ENCODE measurements at regions not wholly inside any gene's neighbourhood (a gene's known extent, or its start where the extent isn't known, plus 50 kb on each side); places are given as distances from the start of the nearest gene placed in this dataset.

DNA sequence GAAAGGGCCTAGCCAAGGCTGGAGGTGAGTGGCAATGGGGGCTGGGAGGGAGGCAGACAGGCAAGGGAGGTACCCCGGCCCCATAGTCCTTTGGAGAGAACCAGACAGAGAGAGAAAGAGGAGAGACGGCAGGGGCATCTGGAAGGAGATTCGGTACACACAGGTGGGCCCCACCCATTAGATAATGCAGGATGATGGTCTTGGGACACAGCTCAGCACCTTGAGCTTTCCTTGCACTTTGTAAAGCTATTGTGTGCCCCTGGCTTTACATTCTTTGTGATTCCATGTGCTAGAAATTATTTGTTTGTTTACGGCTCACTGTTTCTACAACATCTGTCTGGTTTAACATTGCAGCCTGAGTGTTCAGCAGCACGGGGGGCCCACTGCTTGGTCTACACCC, 83.1 kb downstream of the CTAGE1 start:
- Histone ChIP-seq H3K27me3 (no peaks in the 10 kb centered on the region), H3K4me3 (no peak overlapping the region), H3K9me3 (no peaks in the 10 kb centered on the region), H3K4me1 (no peaks in the 10 kb centered on the region), H3K27ac (no peak overlapping the region), H3K36me3 (no peaks in the 10 kb centered on the region)
- DNase-seq (ENCODE audit: low spot score in 2 of 2), result no peak
- intact Hi-C loops (cut with DNase I; ENCODE audit: low total_unique reads), result no loop called here
- TF ChIP-seq POLR2A (IDR thresholded peaks at IDR 0.05) (no peak), CTCF (IDR thresholded peaks at IDR 0.05) (no peak), POLR2AphosphoS5 (IDR thresholded peaks at IDR 0.05) (no peak)

- DNase-seq (ENCODE audit: low spot score in 2 of 2), result no peak
- Histone ChIP-seq H3K36me3 (no peaks in the 10 kb centered on the region), H3K4me3 (no peak overlapping the region), H3K27me3 (no peaks in the 10 kb centered on the region), H3K27ac (no peak overlapping the region), H3K4me1 (no peaks in the 10 kb centered on the region), H3K9me3 (no peaks in the 10 kb centered on the region)
- no peak for TF ChIP-seq CTCF (IDR thresholded peaks at IDR 0.05)
- intact Hi-C loops (cut with DNase I; ENCODE audit: low total_unique reads), result no loop called here
Measured at GRCh38 chr18:22332590-22332989, 85.1 kb downstream of the CTAGE1 start.

DNA sequence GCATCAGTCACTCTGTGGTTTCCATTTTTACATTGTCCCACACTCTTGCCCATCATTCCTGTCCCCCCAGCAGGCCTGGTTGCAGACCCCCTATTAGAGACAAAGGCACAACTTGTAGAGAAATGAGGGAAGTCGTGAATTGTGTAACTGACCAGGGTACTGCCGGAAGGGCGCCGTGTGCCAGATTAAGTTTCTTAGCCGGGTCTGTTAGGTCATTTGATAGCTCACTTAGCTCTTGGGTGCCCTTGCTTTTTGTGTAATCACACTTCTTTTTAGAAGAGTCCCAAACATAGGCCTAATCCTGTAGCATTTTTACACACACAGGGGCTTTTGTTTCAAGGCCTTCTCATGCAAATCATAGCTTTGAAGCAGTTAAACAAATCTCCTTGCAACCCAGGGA, 87.2 kb downstream of the CTAGE1 start:
- DNase-seq (ENCODE audit: low spot score in 2 of 2), result no peak
- Histone ChIP-seq H3K4me1 (no peaks in the 10 kb centered on the region), H3K4me3 (no peak overlapping the region), H3K27me3 (no peaks in the 10 kb centered on the region), H3K9me3 (no peaks in the 10 kb centered on the region), H3K36me3 (no peaks in the 10 kb centered on the region), H3K27ac (no peak overlapping the region)
- intact Hi-C loops (cut with DNase I; ENCODE audit: low total_unique reads), result no loop called here
- TF ChIP-seq POLR2A (IDR thresholded peaks at IDR 0.05), result no peak
- no peak for TF ChIP-seq CTCF (IDR thresholded peaks at IDR 0.05)
- TF ChIP-seq POLR2AphosphoS5 (IDR thresholded peaks at IDR 0.05), result no peak

GRCh38 chr18:22325396-22325795, 92.3 kb downstream of the CTAGE1 start:
- H3K36me3 ChIP-seq, result no peaks in the 10 kb centered on the region
- DNase-seq (ENCODE audit: low spot score in 2 of 2), result no peak
- no peak overlapping the region for H3K27ac ChIP-seq
- H3K4me3 ChIP-seq, result no peak overlapping the region
- intact Hi-C loops (cut with DNase I; ENCODE audit: low total_unique reads), result no loop called here
- no peaks in the 10 kb centered on the region for H3K4me1 ChIP-seq
- H3K27me3 ChIP-seq, result no peaks in the 10 kb centered on the region
- no peaks in the 10 kb centered on the region for H3K9me3 ChIP-seq
- no peak for TF ChIP-seq POLR2A (IDR thresholded peaks at IDR 0.05)
- no peak for TF ChIP-seq POLR2AphosphoS5 (IDR thresholded peaks at IDR 0.05)
- TF ChIP-seq CTCF (IDR thresholded peaks at IDR 0.05), result no peak

DNA sequence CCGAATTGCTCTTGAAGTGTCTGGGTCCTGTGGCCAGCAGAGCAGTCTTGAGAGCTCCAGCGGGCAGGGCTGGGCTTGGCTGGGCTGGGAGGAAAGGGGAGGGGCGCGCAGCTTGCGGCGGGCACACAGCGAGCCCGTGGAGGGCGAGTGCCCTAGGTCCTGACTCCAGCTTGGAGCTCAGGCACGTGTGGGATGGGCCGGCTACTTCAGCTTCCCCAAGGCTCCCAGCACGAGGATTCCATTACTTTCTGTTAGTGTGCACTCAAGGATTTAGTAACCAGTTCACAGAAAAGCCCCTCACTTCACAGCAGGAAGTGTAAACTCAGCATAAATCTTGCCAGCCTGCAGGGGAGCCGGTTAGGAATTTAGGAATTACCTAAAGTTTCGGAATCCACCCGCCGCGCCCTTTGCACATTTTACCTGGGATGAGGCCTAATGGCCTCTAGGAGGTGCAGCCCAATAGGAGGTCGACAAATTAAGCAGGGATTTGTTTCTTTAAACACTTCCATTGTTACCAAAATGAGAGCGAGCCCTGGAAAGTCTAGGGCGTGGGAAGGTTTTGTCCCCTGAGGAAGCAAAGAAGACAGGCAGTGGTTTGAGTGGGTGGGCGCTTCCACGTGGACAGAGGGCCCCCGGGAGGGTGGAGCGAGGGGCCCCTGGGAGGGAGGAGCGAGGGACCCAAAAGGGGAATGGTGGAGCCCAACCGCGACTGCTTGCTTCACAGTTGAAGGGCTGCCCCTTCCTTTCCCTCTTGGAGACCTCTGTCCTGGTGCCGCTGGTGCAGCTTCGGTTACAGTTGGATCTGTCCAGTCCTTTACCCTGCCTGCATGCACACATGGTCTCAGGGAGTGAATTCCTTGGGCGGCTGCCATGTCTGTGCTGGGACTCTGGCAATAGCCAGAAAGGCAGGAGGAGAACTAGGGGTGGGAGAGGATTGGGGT, 93.3 kb downstream of the CTAGE1 start:
- Histone ChIP-seq H3K27ac (peak overlapping the region in 1 of 2 donors; percentile 61), H3K9me3 (no peaks in the 10 kb centered on the region), H3K4me1 (no peaks in the 10 kb centered on the region), H3K27me3 (no peaks in the 10 kb centered on the region), H3K4me3 (peak overlapping the region; percentile 3 to 59 (median 34)), H3K36me3 (no peaks in the 10 kb centered on the region)
- intact Hi-C loops (cut with DNase I; ENCODE audit: low total_unique reads), result no loop called here
- no peak for DNase-seq (ENCODE audit: low spot score in 2 of 2)
- TF ChIP-seq POLR2A (IDR thresholded peaks at IDR 0.05) (no peak), POLR2AphosphoS5 (IDR thresholded peaks at IDR 0.05) (no peak), CTCF (IDR thresholded peaks at IDR 0.05) (peak in 2 of 3 donors; percentile 13 to 28)
